Lower leg skin (tissue), 3 donors: ENCODE measurements at regions not wholly inside any gene's neighbourhood (a gene's known extent, or its start where the extent isn't known, plus 50 kb on each side); places are given as distances from the start of the nearest gene placed in this dataset.

ENCODE experiments used
- CTCF ChIP-seq, 3 donors: fragments of 450-650 bp; IDR thresholded peaks; one replicate each; pipeline ENCODE4 v1.5.1; 2016; ENCODE audit warnings: antibody characterized with exemption in 3 of 3, mild to moderate bottlenecking in 3 of 3, moderate library complexity in 2 of 3
- POLR2A ChIP-seq, 2 donors: fragments of 450-650 bp; IDR thresholded peaks; one replicate each; pipeline ENCODE4 v1.6.1; 2016 to 2017; ENCODE audit warnings: antibody characterized with exemption in 2 of 2, mild to moderate bottlenecking in 1 of 2, moderate library complexity in 1 of 2

- TF ChIP-seq POLR2A (IDR thresholded peaks at IDR 0.05) = no peak
- TF ChIP-seq CTCF (IDR thresholded peaks at IDR 0.05) = no peak
Measured at GRCh38 chr3:94241986-94242385, 179.1 kb downstream of the NSUN3 start.
